ENCODE measurements at regions not wholly inside any gene's neighbourhood (a gene's known extent, or its start where the extent isn't known, plus 50 kb on each side); places are given as distances from the start of the nearest gene placed in this dataset.

DNA sequence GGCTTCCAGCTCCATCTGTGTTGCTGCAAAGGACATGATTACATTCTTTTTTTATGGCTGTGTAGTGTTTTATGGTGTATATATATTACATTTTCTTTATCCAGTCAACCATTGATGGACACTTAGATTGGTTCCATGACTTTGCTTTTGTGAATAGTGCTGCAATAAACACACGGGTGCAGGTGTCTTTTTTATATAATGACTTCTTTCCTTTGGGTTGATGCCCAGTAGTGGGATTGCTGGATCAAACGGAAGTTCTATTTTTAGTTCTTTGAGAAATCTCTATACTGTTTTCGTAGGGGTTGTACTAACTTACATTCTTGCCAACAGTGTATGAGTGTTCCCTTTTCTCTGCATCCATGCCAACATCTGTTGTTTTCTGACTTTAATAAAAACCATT, 189.7 kb downstream of the ACTR3B start:
- Histone ChIP-seq H3K27ac (ENCODE audit: low read length) (no peak overlapping the region), H3K27me3 (ENCODE audit: control insufficient read depth, insufficient read depth, low read length) (0 out of 2 replicates have a peak, but pooled peaks cover 7% of the 10 kb centered on the region), H3K4me3 (ENCODE audit: low read depth in 2 of 2, low read length in 2 of 2) (no peak overlapping the region), H3K9me3 (ENCODE audit: control insufficient read depth, insufficient read depth, low read depth, low read length) (no peaks in the 10 kb centered on the region), H3K36me3 (ENCODE audit: control insufficient read depth, insufficient read depth, low read length) (no peaks in the 10 kb centered on the region), H3K4me1 (ENCODE audit: control insufficient read depth, insufficient read depth, low read length) (no peaks in the 10 kb centered on the region)
- TF ChIP-seq, protein P1, sequence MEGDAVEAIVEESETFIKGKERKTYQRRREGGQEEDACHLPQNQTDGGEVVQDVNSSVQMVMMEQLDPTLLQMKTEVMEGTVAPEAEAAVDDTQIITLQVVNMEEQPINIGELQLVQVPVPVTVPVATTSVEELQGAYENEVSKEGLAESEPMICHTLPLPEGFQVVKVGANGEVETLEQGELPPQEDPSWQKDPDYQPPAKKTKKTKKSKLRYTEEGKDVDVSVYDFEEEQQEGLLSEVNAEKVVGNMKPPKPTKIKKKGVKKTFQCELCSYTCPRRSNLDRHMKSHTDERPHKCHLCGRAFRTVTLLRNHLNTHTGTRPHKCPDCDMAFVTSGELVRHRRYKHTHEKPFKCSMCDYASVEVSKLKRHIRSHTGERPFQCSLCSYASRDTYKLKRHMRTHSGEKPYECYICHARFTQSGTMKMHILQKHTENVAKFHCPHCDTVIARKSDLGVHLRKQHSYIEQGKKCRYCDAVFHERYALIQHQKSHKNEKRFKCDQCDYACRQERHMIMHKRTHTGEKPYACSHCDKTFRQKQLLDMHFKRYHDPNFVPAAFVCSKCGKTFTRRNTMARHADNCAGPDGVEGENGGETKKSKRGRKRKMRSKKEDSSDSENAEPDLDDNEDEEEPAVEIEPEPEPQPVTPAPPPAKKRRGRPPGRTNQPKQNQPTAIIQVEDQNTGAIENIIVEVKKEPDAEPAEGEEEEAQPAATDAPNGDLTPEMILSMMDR (IDR thresholded peaks at IDR 0.05) = no peak
- TF ChIP-seq SIN3A (IDR thresholded peaks at IDR 0.05; ENCODE audit: borderline replicate concordance, insufficient read depth, low read depth, low read length) (no peak), REST (IDR thresholded peaks at IDR 0.05; ENCODE audit: insufficient read depth in 1 of 2, low read depth in 2 of 2, low read length in 1 of 2) (no peak), TCF7L2 (IDR thresholded peaks at IDR 0.05; ENCODE audit: low read depth, low read length) (no peak), POLR2AphosphoS5 (IDR thresholded peaks at IDR 0.05; ENCODE audit: low read depth, low read length) (no peak)
- POLR2A ChIA-PET = no interaction called here
- intact Hi-C loops (cut with micrococcal nuclease; ENCODE audit: unreplicated experiment) (no loop called here), in situ Hi-C loops (cut with HindIII; ENCODE audit: low pct_unique_long_range_greater_than_20kb, low sequenced_read_pairs) (no loop called here)
- BruUV-seq (replicated peaks) = no TSS peak
- DNase-seq (ENCODE audit: low read depth, low spot score) = no peak
- CTCF ChIA-PET = no interaction called here
- no peak for ATAC-seq

GRCh38 chr7:152949790-152950189, 190.2 kb downstream of the ACTR3B start:
- Histone ChIP-seq H3K4me3 (ENCODE audit: low read depth in 2 of 2, low read length in 2 of 2) (no peak overlapping the region), H3K27ac (ENCODE audit: low read length) (no peak overlapping the region), H3K4me1 (ENCODE audit: control insufficient read depth, insufficient read depth, low read length) (no peaks in the 10 kb centered on the region), H3K36me3 (ENCODE audit: control insufficient read depth, insufficient read depth, low read length) (no peaks in the 10 kb centered on the region), H3K9me3 (ENCODE audit: control insufficient read depth, insufficient read depth, low read depth, low read length) (no peaks in the 10 kb centered on the region), H3K27me3 (ENCODE audit: control insufficient read depth, insufficient read depth, low read length) (0 out of 2 replicates have a peak, but pooled peaks cover 7% of the 10 kb centered on the region)
- intact Hi-C loops (cut with micrococcal nuclease; ENCODE audit: unreplicated experiment) = no loop called here
- TF ChIP-seq REST (IDR thresholded peaks at IDR 0.05; ENCODE audit: insufficient read depth in 1 of 2, low read depth in 2 of 2, low read length in 1 of 2) (no peak), POLR2AphosphoS5 (IDR thresholded peaks at IDR 0.05; ENCODE audit: low read depth, low read length) (no peak), TCF7L2 (IDR thresholded peaks at IDR 0.05; ENCODE audit: low read depth, low read length) (no peak), SIN3A (IDR thresholded peaks at IDR 0.05; ENCODE audit: borderline replicate concordance, insufficient read depth, low read depth, low read length) (no peak)
- TF ChIP-seq, protein P1 (IDR thresholded peaks at IDR 0.05) = no peak
- ATAC-seq = no peak
- in situ Hi-C loops (cut with HindIII; ENCODE audit: low pct_unique_long_range_greater_than_20kb, low sequenced_read_pairs) = no loop called here
- POLR2A ChIA-PET = no interaction called here
- BruUV-seq (replicated peaks) = no TSS peak
- CTCF ChIA-PET = no interaction called here
- no peak for DNase-seq (ENCODE audit: low read depth, low spot score)
